Neural progenitor cell (in vitro differentiated cells): ENCODE measurements at regions not wholly inside any gene's neighbourhood (a gene's known extent, or its start where the extent isn't known, plus 50 kb on each side); places are given as distances from the start of the nearest gene placed in this dataset.
A peak's percentile ranks its signal among the peaks of the same experiment; 100 is the strongest.
"Not testable (repeated sequence)": the region's sequence is repeated elsewhere in the genome, so short reads cannot be mapped to it uniquely, and the experiment has no call there.

ENCODE experiments used
- DNase-seq: peaks from one replicate; pipeline ENCODE4 v3.0.0-alpha.2; 2016; ENCODE audit warnings: low spot score
- H2AFZ ChIP-seq: fragments of 200-600 bp; sonication (generic); replicated peaks from 2 replicates; pipeline ENCODE4 v1.6.1; 2016; ENCODE audit warnings: antibody characterized with exemption
- H3F3A ChIP-seq: fragments of 200-600 bp; sonication (generic); 2 replicates; pipeline ENCODE4 v1.6.1; 2016; ENCODE audit warnings: antibody characterized with exemption, low read depth
- H3K27ac ChIP-seq: fragments of 200-600 bp; sonication (generic); 2 replicates; pipeline ENCODE4 v1.5.1; 2016; ENCODE audit warnings: mild to moderate bottlenecking
- H3K27me3 ChIP-seq: fragments of 200-600 bp; sonication (generic); 2 replicates; pipeline ENCODE4 v1.6.1; 2016; ENCODE audit warnings: mild to moderate bottlenecking, moderate library complexity
- H3K36me3 ChIP-seq: fragments of 200-600 bp; sonication (generic); 2 replicates; pipeline ENCODE4 v1.5.1; 2016
- H3K4me1 ChIP-seq: fragments of 200-600 bp; sonication (generic); 2 replicates; pipeline ENCODE4 v1.6.1; 2016; ENCODE audit warnings: mixed run types
- H3K4me2 ChIP-seq: fragments of 200-600 bp; sonication (generic); 2 replicates; pipeline ENCODE4 v1.6.1; 2016
- H3K4me3 ChIP-seq: fragments of 200-600 bp; sonication (generic); 2 replicates; pipeline ENCODE4 v1.5.1; 2016
- H3K79me2 ChIP-seq: fragments of 200-600 bp; sonication (generic); 2 replicates; pipeline ENCODE4 v1.6.1; 2016; ENCODE audit warnings: low read depth
- H3K9ac ChIP-seq: fragments of 200-600 bp; sonication (generic); 2 replicates; pipeline ENCODE4 v1.6.1; 2016
- H3K9me3 ChIP-seq: fragments of 200-600 bp; sonication (generic); 2 replicates; pipeline ENCODE4 v1.5.1; 2016; ENCODE audit warnings: low read depth
- H4K20me1 ChIP-seq: fragments of 200-600 bp; sonication (generic); 2 replicates; pipeline ENCODE4 v1.6.1; 2016; ENCODE audit warnings: low read depth
- H3K27ac Mint-ChIP-seq: 3 replicates; pipeline ENCODE4 v1.8.0; 2021; ENCODE audit warnings: mixed read lengths
- H3K27me3 Mint-ChIP-seq: 2 replicates; pipeline ENCODE4 v1.8.0; 2022; ENCODE audit warnings: low read depth, mild to moderate bottlenecking, inconsistent platforms, moderate library complexity, mixed read lengths; ENCODE audit not compliant: insufficient read depth
- H3K36me3 Mint-ChIP-seq: 3 replicates; pipeline ENCODE4 v1.8.0; 2021; ENCODE audit warnings: mixed read lengths
- H3K4me1 Mint-ChIP-seq: 3 replicates; pipeline ENCODE4 v1.8.0; 2021; ENCODE audit warnings: mixed read lengths
- H3K4me3 Mint-ChIP-seq: 3 replicates; pipeline ENCODE4 v1.8.0; 2021; ENCODE audit warnings: mild to moderate bottlenecking, moderate library complexity, mixed read lengths
- H3K9me3 Mint-ChIP-seq: 3 replicates; pipeline ENCODE4 v1.8.0; 2020; ENCODE audit warnings: mixed read lengths
- EZH2 ChIP-seq: fragments of 200-600 bp; sonication (generic); IDR thresholded peaks from 2 replicates; pipeline ENCODE4 v1.6.1; 2017; ENCODE audit warnings: antibody characterized with exemption, mild to moderate bottlenecking, moderate library complexity
- EZH2phosphoT487 ChIP-seq: fragments of 200-600 bp; sonication (generic); IDR thresholded peaks from 2 replicates; pipeline ENCODE4 v1.6.1; 2017; ENCODE audit warnings: antibody characterized with exemption
- TF ChIP-seq, protein P1 (sequence below): fragments of 200-600 bp; sonication (generic); IDR thresholded peaks from 2 replicates; pipeline ENCODE4 v1.5.1; 2017; ENCODE audit warnings: antibody characterized with exemption, mild to moderate bottlenecking

- Mint-ChIP-seq H3K4me3 (no peak overlapping the region), H3K4me1 (no peaks in the 10 kb centered on the region), H3K9me3 (peaks cover 4% of the 10 kb centered on the region), H3K27me3 (peaks cover 2% of the 10 kb centered on the region), H3K36me3 (no peaks in the 10 kb centered on the region), H3K27ac (no peak overlapping the region)
- Histone ChIP-seq H3K4me2 (no peak overlapping the region), H3F3A (no peaks in the 10 kb centered on the region), H3K79me2 (no peaks in the 10 kb centered on the region), H2AFZ (no peak overlapping the region), H3K27ac (no peak overlapping the region), H3K27me3 (no peaks in the 10 kb centered on the region), H3K4me3 (no peak overlapping the region), H3K4me1 (no peaks in the 10 kb centered on the region), H4K20me1 (no peaks in the 10 kb centered on the region), H3K9me3 (no peaks in the 10 kb centered on the region), H3K36me3 (no peaks in the 10 kb centered on the region), H3K9ac (no peak overlapping the region)
- DNase-seq, result peak; percentile 27
- TF ChIP-seq, protein P1, sequence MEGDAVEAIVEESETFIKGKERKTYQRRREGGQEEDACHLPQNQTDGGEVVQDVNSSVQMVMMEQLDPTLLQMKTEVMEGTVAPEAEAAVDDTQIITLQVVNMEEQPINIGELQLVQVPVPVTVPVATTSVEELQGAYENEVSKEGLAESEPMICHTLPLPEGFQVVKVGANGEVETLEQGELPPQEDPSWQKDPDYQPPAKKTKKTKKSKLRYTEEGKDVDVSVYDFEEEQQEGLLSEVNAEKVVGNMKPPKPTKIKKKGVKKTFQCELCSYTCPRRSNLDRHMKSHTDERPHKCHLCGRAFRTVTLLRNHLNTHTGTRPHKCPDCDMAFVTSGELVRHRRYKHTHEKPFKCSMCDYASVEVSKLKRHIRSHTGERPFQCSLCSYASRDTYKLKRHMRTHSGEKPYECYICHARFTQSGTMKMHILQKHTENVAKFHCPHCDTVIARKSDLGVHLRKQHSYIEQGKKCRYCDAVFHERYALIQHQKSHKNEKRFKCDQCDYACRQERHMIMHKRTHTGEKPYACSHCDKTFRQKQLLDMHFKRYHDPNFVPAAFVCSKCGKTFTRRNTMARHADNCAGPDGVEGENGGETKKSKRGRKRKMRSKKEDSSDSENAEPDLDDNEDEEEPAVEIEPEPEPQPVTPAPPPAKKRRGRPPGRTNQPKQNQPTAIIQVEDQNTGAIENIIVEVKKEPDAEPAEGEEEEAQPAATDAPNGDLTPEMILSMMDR, result peak; percentile 59
- TF ChIP-seq EZH2phosphoT487 (no peak), EZH2 (no peak)
These were observed 200.2 kb upstream of the FAM47A start for GRCh38 chrX:34332334-34332733.

GRCh38 chrX:34325460-34325859 lies 193.3 kb upstream of the FAM47A start:
- no peak overlapping the region for H3K27ac ChIP-seq
- H3K4me3 Mint-ChIP-seq, result no peak overlapping the region
- no peaks in the 10 kb centered on the region for H3K9me3 Mint-ChIP-seq
- no peaks in the 10 kb centered on the region for H3K4me1 ChIP-seq
- H3K27ac Mint-ChIP-seq, result no peak overlapping the region
- no peak overlapping the region for H3K4me2 ChIP-seq
- no peaks in the 10 kb centered on the region for H3K36me3 ChIP-seq
- H3K79me2 ChIP-seq, result no peaks in the 10 kb centered on the region
- no peak overlapping the region for H2AFZ ChIP-seq
- H3K4me3 ChIP-seq, result no peak overlapping the region
- H3K4me1 Mint-ChIP-seq, result no peaks in the 10 kb centered on the region
- TF ChIP-seq EZH2phosphoT487 (no peak), EZH2 (no peak)
- TF ChIP-seq, protein P1, result no peak
- no peaks in the 10 kb centered on the region for H3K27me3 Mint-ChIP-seq
- no peaks in the 10 kb centered on the region for H3K9me3 ChIP-seq
- H3F3A ChIP-seq, result no peaks in the 10 kb centered on the region
- no peaks in the 10 kb centered on the region for H4K20me1 ChIP-seq
- DNase-seq, result no peak
- H3K27me3 ChIP-seq, result no peaks in the 10 kb centered on the region
- no peaks in the 10 kb centered on the region for H3K36me3 Mint-ChIP-seq
- no peak overlapping the region for H3K9ac ChIP-seq

DNA sequence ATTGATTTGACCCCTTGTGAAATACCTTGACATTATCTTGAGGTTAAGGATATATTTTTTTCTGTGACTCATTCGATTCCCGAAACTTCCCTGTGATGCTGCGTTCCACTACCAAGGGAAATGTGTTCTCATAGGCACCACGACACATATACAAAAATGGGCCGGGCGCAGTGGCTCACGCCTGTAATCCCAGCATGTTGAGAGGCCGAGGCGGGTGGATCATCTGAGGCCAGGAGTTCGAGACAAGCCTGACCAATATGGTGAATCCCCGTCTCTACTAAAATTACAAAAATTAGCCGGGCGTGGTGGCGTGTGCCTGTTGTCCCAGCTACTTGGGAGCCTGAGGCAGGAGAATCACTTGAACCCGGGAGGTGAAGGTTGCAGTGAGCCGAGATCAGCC lies 188.3 kb upstream of the FAM47A start:
- H3K79me2 ChIP-seq, H3K4me2 ChIP-seq, H2AFZ ChIP-seq, H3K4me1 ChIP-seq, H3K9me3 ChIP-seq, H3K4me3 Mint-ChIP-seq, DNase-seq, H3K9me3 Mint-ChIP-seq, H4K20me1 ChIP-seq, H3K4me3 ChIP-seq, H3K36me3 Mint-ChIP-seq, H3K27ac ChIP-seq, H3K27me3 ChIP-seq, H3K27ac Mint-ChIP-seq, H3F3A ChIP-seq, H3K27me3 Mint-ChIP-seq, H3K36me3 ChIP-seq, H3K4me1 Mint-ChIP-seq, H3K9ac ChIP-seq: not testable (repeated sequence)

DNA sequence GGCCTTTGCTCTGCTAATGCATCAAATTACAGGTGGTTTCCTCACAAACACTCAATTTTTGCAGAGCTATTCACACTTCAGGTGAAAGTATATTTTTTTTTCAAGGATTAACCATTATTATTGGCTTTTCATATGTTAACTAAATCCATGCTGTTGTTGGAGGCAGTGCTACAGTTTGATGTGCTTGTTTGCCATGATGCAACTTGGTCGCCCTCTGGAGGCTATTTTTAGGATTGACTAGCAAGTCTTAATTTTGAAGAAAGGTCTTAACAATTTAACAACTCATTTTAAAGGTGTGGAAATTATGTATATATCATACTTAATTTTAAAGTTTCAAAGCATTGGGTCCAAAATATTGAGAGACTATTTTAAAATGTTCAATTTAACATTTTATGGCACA lies 168.8 kb upstream of the FAM47A start:
- DNase-seq, result peak; percentile 74
- Histone ChIP-seq H2AFZ (no peak overlapping the region), H3K4me1 (no peaks in the 10 kb centered on the region), H3K9ac (no peak overlapping the region), H4K20me1 (no peaks in the 10 kb centered on the region), H3K4me3 (no peak overlapping the region), H3K9me3 (no peaks in the 10 kb centered on the region), H3K36me3 (no peaks in the 10 kb centered on the region), H3K27me3 (no peaks in the 10 kb centered on the region), H3K27ac (no peak overlapping the region), H3K4me2 (no peak overlapping the region), H3K79me2 (no peaks in the 10 kb centered on the region), H3F3A (no peaks in the 10 kb centered on the region)
- H3K27ac Mint-ChIP-seq, result no peak overlapping the region
- H3K9me3 Mint-ChIP-seq, result peaks cover 2% of the 10 kb centered on the region
- peaks cover 2% of the 10 kb centered on the region for H3K27me3 Mint-ChIP-seq
- no peak overlapping the region for H3K4me3 Mint-ChIP-seq
- H3K36me3 Mint-ChIP-seq, result no peaks in the 10 kb centered on the region
- no peaks in the 10 kb centered on the region for H3K4me1 Mint-ChIP-seq
- no peak for TF ChIP-seq EZH2phosphoT487
- TF ChIP-seq, protein P1, result peak; percentile 93
